HG03457 (cell line): ENCODE measurements at regions not wholly inside any gene's neighbourhood (a gene's known extent, or its start where the extent isn't known, plus 50 kb on each side); places are given as distances from the start of the nearest gene placed in this dataset.
"Not testable (repeated sequence)": the region's sequence is repeated elsewhere in the genome, so short reads cannot be mapped to it uniquely, and the experiment has no call there.

Experiments used
- ATAC-seq: cut with Tn5 transposase; IDR thresholded peaks from one replicate; pipeline ENCODE4 v1.9.1; 2021; ENCODE audit warnings: moderate number of reproducible peaks; ENCODE audit not compliant: unreplicated experiment

GRCh38 chr9:30519166-30519565 lies 1865.3 kb upstream of the ACO1 start:
- no peak for ATAC-seq

DNA sequence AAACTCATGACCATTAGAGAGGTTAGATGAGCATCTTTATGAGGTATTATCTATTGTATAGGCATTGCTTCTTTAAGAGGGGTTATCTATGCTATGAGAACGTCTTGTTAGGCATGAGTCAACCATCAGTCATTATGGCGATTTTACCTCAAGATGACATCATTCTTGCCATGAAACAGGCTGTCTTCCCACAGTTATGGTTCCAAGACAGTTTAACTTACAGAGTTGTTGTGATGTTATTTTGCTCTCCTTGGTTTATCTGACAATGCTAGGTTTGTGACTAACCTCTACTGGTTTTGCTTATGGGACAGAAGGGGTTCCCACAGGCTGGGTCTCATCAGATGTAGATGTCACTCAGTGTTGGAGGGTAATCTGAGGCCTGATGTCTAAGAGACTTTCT lies 1864.7 kb upstream of the ACO1 start:
- ATAC-seq = no peak

DNA sequence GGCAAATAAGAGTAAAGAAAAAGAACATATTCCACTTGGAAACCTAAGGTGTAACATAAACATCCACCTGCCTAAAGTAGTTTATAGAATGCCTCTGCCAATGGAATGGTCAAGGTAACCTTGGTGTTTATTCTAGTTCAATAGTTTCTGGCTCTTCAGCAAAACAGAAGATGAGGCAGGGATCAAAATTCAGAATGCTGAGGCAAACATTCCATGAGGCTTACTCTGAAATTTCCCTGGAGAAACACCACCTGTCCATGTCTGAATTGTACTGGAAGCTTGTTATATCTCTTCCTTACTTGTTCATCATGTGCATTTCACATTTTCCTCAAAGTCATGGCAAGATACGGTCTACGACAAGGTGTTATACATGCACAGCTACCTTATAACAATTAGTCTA lies 1862.4 kb upstream of the ACO1 start:
- ATAC-seq = no peak

DNA sequence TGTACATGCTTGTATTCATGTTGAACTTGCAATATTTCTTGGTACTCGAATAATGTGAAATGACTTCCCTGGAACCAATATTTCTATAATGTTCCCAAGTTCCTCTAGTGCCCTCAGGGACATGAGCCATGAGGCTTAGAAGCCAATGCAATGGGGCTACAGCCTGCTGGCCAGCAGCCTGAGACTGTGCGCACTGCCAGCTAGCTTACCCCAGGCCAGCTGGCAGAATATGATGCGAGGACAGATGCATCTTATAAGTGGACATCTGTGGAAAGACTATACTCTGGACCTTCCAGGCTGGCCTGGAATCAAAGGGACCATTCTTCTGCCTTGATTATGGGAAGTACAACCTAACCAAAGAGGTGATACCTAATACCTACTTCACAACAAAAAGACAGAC lies 1862.0 kb upstream of the ACO1 start:
- ATAC-seq = no peak

DNA sequence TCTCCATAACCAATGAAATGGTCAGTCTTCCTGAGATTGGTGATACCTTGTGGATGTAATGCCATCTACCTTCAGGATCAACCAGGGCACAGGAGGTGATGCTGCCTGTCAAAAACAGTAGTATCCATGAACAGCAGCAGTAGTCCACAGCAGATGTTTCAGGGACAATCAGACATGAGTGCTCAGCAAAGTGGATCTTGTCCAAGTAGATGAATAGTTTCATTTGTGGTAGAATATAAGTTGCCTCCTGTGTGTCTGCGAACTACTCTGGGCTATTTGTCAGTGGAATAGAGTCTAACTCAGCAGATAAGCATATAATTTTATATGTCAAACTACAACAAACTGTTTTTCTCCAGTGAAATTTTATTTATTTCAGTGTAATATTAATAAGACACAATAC lies 1860.1 kb upstream of the ACO1 start:
- no peak for ATAC-seq

GRCh38 chr9:30534455-30534854 lies 1850.0 kb upstream of the ACO1 start:
- ATAC-seq = no peak

DNA sequence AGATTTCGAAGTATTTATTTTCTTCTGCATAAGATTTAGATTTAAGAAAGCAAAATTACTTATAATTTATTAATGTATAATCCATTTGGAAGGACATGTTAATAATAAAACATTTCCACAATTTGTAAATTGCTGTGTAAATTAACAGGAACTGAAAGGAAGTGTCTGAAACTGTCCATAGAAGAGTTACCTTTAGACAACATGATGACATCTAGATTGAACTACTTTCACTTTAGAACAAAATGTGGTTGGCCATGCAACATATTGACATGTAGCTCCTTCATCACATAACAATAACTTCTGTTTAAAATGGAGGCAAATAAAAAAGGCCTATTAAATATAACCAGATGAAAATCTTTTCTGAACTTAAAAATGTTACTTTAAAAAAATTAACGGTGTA lies 1849.5 kb upstream of the ACO1 start:
- no peak for ATAC-seq

DNA sequence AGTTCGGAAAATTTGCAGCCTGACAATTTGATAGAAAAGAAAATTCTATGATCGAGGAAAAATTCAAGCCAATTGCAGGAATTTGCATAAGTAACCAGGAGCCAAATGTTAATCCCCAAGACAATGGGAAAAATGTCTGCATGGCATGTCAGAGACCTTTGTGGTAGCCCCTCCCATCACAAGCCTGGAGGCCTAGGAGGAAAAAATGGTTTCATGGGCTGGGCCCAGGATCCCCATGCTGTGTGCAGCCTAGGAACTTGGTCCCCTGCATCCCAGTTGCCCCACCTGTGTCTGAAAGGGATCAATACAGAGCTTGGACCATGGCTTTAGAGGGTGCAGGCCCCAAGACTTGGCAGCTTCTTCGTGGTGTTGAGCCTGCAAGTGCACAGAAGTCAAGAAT lies 1847.9 kb upstream of the ACO1 start:
- no peak for ATAC-seq

- ATAC-seq = not testable (repeated sequence)
Observed at GRCh38 chr9:30539696-30540095, 1844.7 kb upstream of the ACO1 start.

DNA sequence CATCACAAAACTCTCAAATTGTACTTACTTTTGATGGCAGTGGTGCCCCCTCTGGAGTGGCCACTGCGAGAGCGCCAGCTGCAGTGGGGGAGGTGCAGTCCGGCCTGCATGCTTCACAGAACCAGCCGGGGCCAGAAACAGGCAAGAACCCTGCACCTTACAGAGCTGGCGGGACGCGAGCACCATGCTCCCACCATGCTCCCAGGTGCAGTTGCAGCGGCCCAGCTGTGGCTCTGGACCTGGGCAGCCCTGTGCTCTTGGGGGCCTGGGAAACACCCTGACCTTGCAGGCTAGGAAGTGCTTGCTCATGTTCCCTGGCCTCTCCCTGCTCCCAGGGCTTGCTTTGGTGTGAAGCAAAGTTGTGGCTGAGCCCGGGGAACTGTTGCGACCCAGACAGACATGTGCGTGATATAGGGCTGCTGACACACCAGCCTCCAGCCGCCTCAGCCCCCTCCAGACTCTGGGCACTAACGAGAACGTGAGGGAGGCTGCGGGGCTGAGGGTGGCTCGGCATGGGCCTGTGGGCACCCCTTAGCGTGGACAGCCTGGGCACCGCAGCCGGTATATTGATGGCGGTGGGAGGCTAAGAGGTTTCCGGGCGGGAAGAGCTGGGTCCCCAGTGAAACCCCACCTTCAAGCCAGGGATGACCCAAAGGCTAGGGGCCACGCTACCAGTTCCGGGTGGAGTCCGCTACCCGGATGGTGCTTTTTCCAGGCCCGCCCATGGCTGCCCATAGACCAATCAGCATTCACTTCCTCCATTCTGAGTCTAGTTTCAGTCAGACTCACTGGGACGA lies 1809.9 kb upstream of the ACO1 start:
- ATAC-seq = no peak

- ATAC-seq = no peak
Observed at GRCh38 chr9:30575218-30575617, 1809.2 kb upstream of the ACO1 start.

DNA sequence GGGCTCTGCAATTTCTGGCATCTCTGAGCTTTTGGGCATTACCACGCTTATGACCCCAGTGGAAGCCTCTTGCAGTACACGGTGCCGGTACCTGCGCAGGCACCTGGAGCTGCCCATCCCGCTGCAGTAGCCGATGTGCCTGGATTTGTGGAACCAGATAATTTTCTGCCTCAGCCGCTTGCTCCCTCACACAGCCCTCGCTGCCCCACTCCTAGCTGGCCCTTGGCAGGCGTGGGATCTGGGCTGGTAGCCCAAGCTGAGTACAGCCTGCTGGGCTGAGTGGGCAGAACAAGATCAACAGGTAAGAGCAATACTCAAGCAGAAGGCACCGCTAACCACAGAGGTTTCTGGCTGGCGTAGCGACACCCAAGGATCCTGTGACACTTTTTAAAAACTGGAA lies 1808.8 kb upstream of the ACO1 start:
- ATAC-seq = no peak

- no peak for ATAC-seq
Observed at GRCh38 chr9:30579810-30580209, 1804.6 kb upstream of the ACO1 start.

DNA sequence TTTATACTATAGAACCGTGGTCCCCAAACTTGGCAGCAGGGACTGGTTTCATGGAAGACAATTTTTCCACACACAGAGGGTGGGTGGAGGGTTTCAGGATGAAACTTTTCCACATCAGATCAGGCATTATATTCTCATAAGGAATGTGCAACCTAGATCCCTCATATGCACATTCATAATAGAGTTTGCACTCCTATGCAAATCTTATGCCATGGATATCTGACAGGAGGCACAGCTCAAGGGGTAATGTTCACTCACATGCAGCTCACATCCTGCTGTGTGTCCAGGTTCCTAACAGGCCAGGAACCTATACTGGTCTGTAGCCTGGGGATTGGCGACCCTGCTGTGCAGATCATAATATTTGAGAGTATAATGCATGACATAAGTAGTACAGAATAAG lies 1802.2 kb upstream of the ACO1 start:
- ATAC-seq = no peak

DNA sequence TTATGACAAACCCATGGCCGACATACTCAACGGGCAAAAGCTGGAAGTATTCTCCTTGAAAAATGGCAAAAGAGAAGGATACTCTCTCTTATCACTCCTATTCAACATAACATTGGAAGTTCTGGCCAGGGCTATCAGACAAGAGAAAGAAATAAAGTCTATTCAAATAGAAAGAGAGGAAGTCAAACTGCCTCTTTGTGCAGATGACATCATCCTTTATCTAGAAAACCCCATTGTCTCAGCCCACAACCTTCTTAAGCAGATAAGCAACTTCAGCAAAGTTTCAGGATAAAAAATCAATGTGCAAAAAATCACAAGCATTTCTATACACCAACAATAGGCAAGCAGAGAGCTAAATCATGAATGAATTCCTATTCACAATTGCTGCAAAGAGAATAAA lies 1799.9 kb upstream of the ACO1 start:
- ATAC-seq = no peak

- ATAC-seq = no peak
Observed at GRCh38 chr9:30591461-30591860, 1793.0 kb upstream of the ACO1 start.

DNA sequence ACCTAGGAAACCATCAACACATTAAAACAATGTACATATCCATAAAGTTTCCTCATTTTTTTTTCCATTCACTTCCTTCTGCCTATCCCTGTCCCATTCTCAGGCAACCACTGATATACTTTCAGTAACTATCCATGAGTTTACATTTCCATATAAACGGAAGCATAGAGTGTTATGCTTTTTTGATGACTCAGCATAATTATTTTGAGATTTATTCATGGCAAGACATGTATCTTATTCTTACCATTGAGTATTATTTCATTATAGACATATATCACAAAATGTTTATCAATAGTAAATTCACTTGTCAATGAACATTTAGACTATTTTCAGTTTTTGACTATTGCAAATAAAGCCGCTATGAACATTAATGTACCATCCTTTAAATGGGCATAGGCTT lies 1786.8 kb upstream of the ACO1 start:
- no peak for ATAC-seq

- ATAC-seq = no peak
Observed at GRCh38 chr9:30605936-30606335, 1778.5 kb upstream of the ACO1 start.

DNA sequence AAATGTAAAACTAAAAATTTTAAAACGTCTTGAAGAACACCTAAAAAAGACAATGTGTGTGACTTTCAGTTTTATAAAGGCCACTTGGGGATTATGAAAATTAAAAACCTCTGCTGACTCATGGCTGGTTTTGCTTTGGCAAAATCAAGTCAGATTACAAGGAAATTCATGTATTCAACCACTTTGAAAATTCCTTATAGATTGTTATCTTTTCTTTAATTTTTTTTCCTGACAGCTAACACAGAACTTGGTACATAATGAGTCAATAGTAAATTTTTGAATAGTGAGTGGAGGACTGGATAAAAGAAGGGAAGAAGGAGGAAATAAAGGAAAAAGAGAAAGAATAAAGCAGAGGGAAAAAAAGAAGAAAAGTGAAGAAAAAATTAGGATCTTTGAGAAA lies 1774.7 kb upstream of the ACO1 start:
- no peak for ATAC-seq

GRCh38 chr9:30616782-30617181 lies 1767.7 kb upstream of the ACO1 start:
- not testable (repeated sequence) for ATAC-seq

- no peak for ATAC-seq
Observed at GRCh38 chr9:30622561-30622960, 1761.9 kb upstream of the ACO1 start.

DNA sequence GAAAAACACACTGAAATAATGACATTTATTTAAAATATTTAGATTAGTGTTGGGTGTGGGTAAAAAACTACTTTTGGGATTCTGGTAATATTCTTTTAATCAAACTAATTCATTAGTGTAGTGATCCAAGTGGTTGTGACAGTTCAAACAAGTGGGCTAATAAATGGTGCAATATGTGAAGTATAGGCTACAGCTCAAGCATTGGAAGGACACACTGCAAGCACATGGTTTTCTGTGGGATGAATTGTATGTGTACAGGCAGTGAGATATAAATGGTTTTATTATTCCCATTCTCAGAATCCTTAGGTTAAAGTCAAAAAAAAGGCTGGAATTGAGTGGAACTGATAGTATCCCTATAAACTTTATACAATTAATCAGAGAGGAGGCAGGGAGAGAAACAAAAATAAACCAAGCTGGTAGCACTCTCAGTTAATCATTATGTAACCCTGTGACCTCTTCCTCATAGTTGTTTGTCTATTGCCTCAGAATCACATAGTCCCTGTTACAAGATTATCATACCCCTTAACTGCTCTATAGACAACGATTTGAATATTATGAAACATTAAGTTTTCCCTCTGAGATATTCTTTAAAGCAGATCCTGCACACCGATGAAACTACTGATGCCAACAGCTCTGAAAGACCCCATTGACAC lies 1755.4 kb upstream of the ACO1 start:
- ATAC-seq = no peak

DNA sequence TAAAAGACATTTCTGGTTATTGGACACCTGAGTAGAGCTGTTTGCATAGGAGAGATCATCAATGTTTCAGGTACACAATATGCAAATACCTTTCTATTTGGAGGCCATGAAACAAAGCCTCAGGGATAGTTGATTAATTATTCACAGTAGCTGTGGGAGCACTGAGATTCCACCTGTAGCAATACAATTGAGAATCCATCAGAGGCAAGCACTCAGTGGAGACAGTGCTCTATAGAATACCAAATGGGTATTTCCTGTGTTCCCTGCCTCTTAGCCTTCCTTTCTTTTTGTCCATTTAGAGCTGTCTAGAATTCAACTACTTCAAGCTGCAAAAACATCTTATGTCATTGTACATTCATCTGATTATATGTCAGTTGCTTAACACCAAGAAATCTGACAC lies 1754.0 kb upstream of the ACO1 start:
- ATAC-seq = no peak
